Stimulated activated CD4-positive, alpha-beta T cell treated with anti-CD3 and anti-CD28 coated beads, TNF-alpha, amount 100 ng/mL, for 1 hour (primary cell): ENCODE measurements at regions not wholly inside any gene's neighbourhood (a gene's known extent, or its start where the extent isn't known, plus 50 kb on each side); places are given as distances from the start of the nearest gene placed in this dataset.

Experiments
- DNase-seq, 3 donors: peaks; one replicate each; pipeline ENCODE4 v3.0.0-alpha.2; 2020; ENCODE audit warnings: low read depth in 3 of 3, low spot score in 1 of 3

DNA sequence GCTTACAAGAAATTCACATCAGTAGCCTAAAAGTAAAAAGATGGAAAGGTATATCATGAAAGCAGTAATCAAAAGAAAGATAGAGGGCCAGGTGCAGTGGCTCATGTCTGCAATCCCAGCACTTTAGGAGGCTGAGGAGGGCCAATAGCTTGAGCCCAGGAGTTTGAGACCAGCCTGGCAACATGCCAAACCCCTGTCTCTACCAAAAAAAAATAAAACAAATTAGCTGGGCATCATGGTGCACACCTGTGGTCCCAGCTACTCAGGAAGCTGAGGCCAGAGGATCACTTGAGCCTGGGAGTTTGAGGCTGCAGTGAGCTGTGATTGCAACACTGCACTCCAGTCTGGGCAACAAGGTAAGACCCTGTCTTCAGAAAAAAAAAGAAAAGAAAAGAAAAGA is 55.5 kb downstream of the GSPT2 start:
- no peak for DNase-seq

DNA sequence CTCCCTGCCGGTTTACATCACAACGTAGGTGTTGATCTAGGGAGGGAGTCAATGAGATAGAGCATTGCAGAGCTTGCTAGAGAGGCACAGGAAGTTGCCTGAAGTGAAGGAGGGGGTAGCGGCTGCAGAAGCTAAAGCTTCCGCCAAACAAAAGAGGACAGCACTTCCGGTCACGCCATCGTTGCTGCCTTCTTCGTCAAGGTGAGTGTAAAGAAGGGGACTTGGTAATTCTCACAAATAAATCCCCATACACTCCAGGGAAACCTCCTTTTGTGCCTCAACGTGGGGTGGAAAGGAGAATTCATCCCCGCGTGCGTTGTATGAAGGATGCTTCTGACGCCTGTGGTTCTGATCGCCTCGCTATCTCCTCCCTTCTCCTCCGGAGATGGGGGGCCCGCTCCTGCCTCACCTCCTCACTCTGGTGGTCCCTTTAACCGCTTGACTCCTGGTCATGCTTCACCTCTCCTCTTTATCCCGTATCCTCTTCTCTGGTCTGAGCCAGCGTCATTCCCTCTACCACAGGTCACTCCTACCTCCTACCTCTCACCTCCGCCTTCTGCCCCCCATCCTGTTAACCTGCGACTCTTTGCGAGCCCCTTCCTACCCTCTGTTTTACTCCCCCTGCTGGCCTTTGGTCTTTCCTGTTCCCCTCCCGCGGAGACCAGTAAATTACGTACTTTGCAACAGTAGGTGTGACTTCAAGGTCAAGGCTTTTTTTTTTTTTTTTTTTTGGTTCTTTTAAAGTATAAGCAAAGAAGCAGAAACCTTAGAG is 59.9 kb downstream of the GSPT2 start:
- DNase-seq, result peak; percentile 3 to 10 (median 9)

DNA sequence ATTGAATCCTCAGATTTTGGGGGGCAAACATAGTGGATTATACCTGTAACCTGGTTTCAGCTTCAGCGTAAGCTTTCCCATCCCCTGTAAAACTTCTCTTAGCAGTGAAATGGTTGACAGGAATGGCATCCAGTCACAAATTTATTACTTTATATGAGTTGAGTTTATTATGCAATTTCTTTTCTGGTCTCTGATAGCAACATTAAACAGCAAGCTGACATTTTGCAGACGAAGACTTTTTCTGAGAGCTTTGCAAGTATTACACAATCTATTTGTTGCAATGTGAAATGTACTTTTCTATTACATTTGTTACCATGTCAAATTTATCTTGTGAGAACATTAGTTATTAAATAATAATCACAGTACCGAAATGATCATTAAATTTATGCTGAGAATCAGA is 60.6 kb downstream of the GSPT2 start:
- no peak for DNase-seq

DNA sequence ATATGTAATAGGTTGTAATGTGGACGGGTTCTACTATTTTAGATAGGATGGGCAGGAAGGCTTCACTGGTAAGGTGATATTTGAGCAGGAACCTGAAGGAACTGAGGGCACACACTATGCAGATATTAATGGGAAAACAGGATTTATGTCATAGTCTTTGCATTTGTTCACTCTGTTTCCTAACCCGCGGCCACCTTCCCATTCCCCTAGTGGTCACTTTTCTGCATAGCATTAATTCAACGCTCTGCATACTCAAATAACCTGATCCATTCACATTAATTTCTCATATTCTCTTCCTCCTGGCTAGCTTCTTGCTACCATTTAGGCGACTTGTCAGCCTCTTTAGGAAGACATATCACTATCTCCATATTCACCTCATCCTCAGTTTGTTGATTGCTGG is 61.5 kb downstream of the GSPT2 start:
- no peak for DNase-seq

DNA sequence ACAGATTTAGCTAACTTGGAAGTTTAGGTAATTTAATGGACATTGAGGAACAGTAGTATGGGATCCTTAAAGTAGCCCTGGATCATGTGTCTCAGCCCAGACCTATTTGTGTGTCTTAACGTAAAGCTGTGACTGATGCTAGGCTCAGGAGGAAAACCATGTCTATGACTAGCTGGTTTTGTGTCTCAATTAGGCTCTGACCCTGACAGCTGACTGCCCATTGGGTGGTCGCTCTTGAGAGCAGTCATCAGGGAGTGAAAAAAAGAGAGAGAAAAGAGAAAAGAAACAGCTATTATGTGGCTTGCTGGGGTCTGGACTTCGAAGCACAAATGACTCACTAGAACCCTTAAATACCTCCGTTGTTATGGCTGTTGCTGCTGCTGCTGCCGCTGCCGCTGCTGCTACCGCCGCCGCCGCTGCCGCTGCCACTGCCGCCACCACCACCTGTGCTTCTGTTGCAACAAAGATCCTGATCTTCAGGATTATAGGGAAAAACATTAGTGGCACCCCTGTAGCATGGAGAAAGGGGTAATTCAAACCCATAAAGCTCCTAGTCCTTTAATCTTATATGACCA is 70.7 kb downstream of the GSPT2 start:
- DNase-seq, result no peak

DNA sequence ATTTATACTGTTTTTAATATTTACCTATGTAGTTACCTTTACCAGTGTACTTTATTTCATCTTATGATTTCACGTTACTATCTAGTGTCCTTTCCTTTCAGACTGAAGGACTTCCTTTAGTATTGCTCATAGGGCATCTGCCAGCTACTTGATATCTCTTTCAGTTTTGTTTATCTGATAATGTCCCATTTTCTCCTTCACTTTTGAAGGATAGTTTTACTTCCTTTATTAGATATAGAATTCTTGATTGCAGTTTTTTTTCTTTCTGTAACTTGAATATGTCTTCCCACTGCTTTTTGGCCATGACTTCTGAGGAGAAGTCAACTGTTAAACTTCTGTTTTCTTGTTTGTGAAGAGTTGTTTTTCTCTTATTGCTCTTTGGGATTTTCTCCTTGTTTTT is 69.4 kb upstream of the MAGED1 start:
- no peak for DNase-seq

DNA sequence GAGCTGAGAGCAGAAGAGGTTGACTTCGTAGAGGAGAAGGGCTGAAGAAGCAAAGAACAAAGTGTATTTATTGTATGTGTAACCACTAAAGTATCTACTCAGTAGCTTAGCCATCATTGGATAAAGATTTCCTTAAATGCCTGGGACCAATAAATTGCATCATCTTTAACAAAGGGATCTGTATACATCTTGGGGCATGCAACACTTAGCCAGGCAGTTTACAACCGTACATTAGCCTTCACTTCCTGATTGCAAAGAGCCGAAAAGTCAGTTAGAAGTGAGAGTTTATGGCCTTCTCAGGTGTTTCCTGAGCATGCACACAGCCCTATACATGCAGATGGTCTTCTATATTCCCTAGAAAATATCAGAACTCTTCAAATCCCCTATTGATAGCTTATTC is 68.0 kb upstream of the MAGED1 start:
- no peak for DNase-seq

DNA sequence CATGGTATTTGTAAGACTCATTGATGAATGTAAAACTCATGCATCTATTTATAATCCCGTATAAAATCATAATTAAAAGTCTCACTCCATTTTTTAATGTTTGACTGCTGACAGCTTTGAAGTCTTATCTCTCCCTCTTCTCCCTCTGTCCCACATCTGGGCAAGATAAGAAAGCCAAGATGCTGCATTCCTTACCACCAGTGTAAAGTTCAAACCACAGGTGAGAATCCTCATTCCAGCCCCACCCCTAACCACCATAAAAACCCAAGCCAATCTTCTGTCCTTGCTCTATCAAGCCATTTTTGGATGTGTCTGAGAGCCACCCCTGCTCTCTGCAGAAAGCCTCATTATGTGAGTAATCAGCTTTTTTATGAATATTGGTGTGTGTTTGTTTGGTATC is 59.3 kb upstream of the MAGED1 start:
- DNase-seq, result no peak

DNA sequence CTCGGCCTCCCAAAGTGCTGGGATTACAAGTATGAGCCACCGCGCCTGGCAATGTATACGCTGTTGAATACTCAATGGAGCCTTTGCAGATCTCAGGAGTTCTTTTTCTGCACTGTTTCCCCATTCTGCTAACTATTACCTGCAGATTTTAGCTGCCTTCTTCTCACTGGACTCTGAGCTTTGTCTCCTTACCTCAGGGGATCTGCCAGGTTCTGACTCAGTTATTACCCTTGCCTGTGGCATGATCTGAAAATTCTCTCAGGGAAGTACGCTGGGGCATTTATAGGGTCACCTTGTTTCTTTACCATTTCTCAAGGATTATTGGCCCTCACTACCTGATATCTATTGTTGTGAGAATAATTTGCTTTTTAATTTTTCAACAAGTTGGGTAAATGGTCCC is 56.6 kb upstream of the MAGED1 start:
- no peak for DNase-seq

DNA sequence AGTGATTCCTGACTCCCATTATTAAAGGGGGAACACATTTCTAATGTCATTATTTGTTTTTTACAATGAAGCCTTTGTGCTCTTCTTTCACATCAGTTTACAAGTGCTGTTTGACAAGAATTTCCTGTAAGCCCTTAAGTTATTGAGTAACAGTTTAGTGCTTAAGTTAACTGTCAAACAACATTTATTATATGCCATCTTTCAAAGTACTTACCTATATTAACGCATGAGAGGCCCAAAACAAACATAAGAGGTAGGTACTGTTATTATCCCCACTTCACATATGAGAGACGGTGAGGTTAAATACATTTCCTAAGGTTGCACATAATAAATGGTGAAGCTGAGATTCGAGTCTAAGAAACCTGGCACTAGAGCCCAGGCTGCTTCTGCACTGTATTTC is 56.0 kb upstream of the MAGED1 start:
- DNase-seq, result no peak

DNA sequence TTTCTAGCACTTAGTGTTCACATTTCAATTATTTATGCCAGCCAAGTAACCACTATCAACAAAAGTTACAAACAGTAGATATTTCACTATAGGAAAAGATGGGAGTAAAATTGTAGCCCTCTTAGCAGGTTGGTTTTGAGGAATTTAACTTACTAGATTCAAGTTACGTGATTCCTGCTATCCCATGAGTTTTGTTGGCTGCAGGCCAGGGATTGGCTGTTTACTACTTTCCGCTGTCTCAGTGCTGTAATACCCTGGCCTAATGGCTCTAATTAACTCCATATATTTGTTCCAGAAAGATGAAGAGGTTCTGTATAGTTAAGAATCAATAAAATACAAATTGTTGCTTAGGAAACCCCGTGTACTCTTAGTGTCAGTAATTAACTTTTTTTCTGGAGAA is 55.5 kb upstream of the MAGED1 start:
- DNase-seq, result no peak
